ENCODE measurements at regions not wholly inside any gene's neighbourhood (a gene's known extent, or its start where the extent isn't known, plus 50 kb on each side); places are given as distances from the start of the nearest gene placed in this dataset.

- DNase-seq: no peak
These were observed 853.9 kb downstream of the SORCS3 start for GRCh38 chr10:105494944-105495343.

DNA sequence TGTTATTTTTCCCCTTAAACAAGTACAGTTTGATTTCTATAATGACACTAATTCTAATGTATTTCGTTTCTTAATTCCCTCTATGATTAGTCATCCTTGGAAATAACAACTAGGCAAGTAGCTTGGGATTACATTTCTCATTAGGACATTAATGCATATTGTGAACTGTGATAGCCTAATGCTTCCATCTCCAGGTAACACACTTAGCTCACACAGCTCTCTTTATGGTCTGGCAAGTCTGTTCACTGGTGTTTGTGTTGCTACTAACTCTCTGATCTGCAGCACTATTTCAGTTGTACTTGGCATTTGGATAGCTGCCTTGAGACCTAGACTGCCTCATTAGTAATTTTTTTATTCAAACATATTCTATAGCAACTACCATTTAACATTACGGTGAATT is 853.2 kb downstream of the SORCS3 start:
- no peak for DNase-seq

DNA sequence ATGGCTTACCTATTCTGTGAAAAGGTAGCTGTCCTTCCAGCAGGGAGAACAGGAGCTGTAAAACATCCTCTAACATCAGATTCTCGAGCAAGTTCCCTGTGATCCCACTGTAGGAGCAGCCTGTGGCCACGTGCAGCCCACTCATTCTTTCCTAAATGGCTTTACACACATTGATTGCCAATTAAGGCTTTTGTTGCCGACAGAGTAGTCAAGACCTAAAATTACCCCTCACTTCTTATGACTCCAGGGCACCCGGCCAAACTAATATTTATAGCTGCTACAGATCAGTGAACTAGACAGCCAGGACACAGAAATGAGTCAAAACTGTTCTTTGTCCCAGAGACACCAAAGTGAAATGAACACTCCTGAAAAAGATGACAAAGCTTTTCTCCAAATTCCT is 832.1 kb downstream of the SORCS3 start:
- no peak for DNase-seq

- DNase-seq: no peak
These were observed 827.7 kb downstream of the SORCS3 start for GRCh38 chr10:105468759-105469158.

- DNase-seq: no peak
These were observed 825.4 kb downstream of the SORCS3 start for GRCh38 chr10:105466521-105466920.

DNA sequence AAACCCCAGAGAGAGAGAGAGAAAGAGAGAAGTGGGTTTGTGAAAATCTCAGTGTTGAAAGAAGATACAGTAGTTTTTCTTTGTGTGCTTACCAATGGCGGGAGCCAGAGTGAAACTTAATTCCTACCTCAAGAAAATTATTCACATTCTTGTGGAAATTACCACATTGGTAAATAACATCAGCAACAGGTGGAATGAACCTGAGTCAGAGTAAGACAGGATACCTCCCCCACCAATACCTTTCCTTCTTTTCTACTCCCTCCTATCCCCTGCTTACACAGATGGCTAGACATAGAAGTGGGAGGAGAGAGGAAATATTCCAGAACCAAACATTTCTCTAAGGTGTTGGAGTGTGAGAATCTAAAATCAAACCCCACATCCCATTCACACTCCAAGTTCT is 793.9 kb downstream of the SORCS3 start:
- DNase-seq: no peak

DNA sequence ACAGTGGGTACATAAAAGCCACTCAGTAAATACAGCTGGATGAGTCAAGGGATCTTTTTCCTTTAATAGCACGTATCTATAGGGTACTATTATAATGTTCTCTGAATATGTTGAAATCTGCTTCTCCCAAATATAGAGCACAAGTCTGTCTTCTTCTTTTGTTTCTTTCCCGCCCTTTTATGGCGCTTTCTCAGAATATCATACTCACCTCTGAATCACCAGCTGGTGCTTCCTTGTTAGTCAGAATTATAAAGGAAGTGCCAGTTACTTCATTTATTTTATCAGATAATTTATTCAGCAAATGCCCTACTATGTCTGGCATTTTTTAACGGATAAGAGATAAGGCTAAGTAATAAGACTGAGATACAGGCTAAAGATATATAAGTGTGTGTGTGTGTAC is 772.9 kb downstream of the SORCS3 start:
- no peak for DNase-seq

DNA sequence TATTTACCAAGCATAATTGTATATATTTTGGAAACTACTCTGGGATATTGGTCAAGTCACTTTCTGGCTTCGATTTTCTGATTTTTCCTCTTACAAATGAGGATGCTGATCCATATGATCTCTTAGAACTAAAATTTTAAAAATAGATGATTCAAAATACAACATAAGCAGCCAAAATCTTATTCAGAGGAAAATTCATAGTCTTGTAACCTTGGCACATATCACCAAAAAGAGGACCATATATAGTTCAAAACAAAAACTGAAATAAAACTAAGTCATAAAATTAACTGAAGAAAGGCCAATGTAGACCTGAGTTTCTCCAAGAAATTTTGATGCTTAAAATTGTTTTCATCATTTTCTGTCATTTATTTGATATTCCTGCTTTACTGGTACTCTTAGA is 768.3 kb downstream of the SORCS3 start:
- no peak for DNase-seq

DNA sequence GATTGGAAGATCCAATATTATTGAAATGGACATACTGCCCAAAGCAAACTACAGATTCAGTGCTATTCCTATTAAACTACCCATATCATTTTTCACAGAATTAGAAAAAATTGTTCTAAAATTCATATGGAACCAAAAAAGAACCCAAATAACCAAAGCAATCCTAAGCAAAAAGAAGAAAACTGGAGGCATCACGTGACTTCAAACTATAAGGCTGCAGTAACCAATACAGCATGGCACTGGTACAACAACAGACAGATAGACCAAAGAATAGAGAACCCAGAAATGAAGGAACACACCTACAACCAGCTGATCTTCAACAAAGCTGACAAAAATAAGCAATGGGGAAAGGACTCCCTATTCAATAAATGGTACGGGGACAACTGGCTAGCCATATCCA is 765.4 kb downstream of the SORCS3 start:
- no peak for DNase-seq

DNA sequence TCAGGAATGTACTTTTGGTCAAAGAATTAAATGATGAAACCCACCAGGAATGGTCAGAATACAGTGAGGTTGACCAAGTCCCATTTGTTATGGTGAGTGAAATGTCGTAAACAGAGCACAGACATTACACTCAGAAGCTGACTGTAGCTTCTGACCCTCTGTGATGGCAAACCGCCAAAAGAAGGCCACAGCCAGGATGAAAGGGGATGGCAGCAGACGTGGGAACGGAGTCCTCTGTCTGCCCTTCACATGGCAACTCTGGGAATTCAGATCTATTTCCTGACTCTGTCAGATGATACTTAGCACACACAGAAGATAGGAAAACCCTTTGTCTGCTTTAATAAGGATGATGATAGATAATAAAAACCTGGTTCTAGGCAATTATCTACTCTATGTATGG is 757.1 kb downstream of the SORCS3 start:
- no peak for DNase-seq

DNA sequence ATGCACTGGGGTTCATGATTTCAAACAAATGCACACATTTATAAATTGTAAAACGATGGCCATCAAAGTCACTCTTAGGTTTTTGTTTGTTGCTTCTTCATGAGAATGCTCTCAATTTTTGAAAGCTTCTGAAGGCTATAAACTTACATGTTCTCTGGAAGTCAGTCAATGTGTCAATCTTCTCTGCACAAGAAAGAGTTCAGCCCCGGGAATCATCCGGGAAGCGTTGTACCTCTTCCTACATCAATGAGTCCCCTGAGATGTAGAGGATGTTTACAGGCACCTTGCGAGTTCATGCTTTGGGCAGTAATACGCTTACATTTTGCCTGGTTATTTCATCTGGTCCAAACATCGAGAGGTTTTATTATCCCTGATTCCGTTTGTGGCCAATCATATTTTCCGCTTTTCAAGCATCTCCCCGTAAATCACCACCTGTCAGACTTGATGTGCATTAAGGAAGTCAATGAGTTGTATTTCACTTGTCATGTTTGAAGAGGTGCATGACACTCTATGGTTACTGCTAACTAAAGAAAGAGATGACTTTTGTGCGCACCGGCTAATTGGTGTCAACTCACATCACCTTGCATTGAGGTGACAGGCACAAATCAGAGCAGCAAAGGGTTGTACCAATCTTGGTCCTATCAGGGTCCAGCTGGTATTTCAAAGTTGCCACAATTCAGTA is 750.7 kb downstream of the SORCS3 start:
- no peak for DNase-seq

- DNase-seq: no peak
These were observed 746.9 kb downstream of the SORCS3 start for GRCh38 chr10:105387971-105388370.

- DNase-seq: no peak
These were observed 742.9 kb downstream of the SORCS3 start for GRCh38 chr10:105383978-105384377.

- no peak for DNase-seq
These were observed 729.6 kb downstream of the SORCS3 start for GRCh38 chr10:105370692-105371091.

DNA sequence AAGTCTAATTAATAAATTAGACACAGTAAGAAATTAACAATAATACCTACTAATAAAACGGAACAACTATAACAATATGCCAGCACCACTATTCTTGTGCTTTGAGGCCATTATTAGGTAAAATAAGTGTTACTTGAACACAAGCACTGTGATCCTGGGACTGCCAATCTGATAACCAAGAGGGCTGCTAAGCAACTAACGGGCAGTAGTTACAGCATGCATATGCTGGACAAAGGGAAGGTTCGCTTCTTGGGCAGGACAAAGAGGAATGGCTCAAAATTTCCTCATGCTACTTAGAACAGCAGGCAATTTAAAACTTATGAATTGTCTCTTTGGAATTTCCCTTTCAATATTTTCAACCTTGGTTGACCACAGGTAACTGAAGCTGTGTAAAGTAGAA is 718.6 kb downstream of the SORCS3 start:
- no peak for DNase-seq

GRCh38 chr10:105358911-105359310 is 717.8 kb downstream of the SORCS3 start:
- no peak for DNase-seq

DNA sequence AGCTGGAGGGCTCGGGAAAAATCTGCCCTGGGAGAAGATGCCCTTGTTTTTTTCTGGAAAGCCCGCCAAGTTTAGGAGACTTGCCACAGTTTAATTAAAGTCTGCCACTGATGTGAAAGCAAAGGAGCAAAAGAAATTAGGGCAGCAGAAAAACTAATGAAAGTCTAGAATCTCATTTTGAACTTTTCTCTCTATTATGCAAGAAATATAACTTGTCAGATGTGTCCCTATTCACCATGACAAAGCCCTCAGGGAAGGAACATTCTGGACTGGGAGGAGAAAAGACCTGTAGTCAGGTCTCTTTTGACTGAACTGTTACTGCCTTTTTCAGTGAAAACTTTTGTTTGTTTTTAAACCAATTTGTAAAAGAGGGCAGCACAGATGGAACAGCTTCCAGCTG is 715.5 kb downstream of the SORCS3 start:
- DNase-seq: no peak

GRCh38 chr10:105354010-105354409 is 712.9 kb downstream of the SORCS3 start:
- no peak for DNase-seq

- no peak for DNase-seq
These were observed 711.7 kb downstream of the SORCS3 start for GRCh38 chr10:105352827-105353226.

- no peak for DNase-seq
These were observed 711.2 kb downstream of the SORCS3 start for GRCh38 chr10:105352281-105352680.

GRCh38 chr10:105351187-105351586 is 710.1 kb downstream of the SORCS3 start:
- no peak for DNase-seq

GRCh38 chr10:105347487-105347886 is 706.4 kb downstream of the SORCS3 start:
- DNase-seq: no peak

DNA sequence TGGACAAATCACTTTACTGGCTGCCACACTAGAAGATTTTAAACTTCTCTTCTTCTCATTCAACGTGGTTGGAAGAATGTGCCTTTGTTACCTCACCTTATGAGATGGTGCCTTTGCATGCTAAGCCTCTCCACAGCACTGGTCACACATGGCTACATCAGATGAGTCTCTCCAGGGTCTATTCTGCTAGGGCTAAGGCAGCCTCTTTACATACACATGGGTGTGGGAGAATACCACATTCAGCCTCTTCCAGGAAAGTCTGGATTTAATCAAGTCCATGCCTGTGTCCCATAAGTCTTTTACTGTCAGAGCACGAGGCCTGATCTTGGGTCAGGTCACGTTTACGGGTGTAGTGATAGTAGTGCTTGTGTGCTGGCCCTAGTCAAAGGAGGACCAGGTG is 701.5 kb downstream of the SORCS3 start:
- DNase-seq: no peak

- no peak for DNase-seq
These were observed 698.6 kb downstream of the SORCS3 start for GRCh38 chr10:105339669-105340068.

GRCh38 chr10:105328503-105329133 is 687.5 kb downstream of the SORCS3 start:
- no peak for DNase-seq

Data from NCI-H146 (cell line).